Omental fat pad (tissue), 3 donors: ENCODE measurements at regions not wholly inside any gene's neighbourhood (a gene's known extent, or its start where the extent isn't known, plus 50 kb on each side); places are given as distances from the start of the nearest gene placed in this dataset.

Experiments used
- ATAC-seq: fragments of 150-250 bp; one replicate; pipeline ENCODE4 v1.9.1; 2016; ENCODE audit warnings: mild to moderate bottlenecking, moderate library complexity; ENCODE audit not compliant: low FRiP score
- DNase-seq: peaks from one replicate; pipeline ENCODE4 v3.0.0-alpha.2; 2019; ENCODE audit warnings: low spot score
- TF ChIP-seq, protein P1 (sequence below), 3 donors: fragments of 450-650 bp; IDR thresholded peaks; one replicate each; pipeline ENCODE4 v1.5.1; 2016 to 2017; ENCODE audit warnings: antibody characterized with exemption in 3 of 3, mild to moderate bottlenecking in 3 of 3, moderate library complexity in 2 of 3

DNA sequence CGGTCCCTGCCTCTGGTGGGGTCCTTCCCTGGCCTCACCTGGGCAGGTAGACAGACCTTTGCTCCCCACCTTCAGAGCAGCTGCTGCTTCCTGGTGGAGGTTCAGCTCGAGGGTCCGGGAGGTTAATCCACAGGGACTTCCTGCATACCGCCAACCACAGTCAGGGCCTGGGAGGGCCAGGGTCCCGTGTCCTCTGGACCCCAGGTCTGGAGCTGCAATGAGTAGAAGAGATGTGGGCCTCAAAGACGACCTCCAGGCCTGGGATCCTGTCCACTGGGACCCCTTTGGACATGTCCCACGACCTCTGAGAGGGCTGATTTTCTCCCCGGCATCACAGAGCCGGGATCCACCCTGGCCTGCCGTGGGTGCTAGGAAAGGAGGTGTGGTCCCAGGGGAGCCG is 223.3 kb upstream of the TCERG1L start:
- no peak for DNase-seq
- no peak for ATAC-seq
- TF ChIP-seq, protein P1, sequence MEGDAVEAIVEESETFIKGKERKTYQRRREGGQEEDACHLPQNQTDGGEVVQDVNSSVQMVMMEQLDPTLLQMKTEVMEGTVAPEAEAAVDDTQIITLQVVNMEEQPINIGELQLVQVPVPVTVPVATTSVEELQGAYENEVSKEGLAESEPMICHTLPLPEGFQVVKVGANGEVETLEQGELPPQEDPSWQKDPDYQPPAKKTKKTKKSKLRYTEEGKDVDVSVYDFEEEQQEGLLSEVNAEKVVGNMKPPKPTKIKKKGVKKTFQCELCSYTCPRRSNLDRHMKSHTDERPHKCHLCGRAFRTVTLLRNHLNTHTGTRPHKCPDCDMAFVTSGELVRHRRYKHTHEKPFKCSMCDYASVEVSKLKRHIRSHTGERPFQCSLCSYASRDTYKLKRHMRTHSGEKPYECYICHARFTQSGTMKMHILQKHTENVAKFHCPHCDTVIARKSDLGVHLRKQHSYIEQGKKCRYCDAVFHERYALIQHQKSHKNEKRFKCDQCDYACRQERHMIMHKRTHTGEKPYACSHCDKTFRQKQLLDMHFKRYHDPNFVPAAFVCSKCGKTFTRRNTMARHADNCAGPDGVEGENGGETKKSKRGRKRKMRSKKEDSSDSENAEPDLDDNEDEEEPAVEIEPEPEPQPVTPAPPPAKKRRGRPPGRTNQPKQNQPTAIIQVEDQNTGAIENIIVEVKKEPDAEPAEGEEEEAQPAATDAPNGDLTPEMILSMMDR (IDR thresholded peaks at IDR 0.05): no peak

GRCh38 chr10:131536676-131537075 is 225.2 kb upstream of the TCERG1L start:
- TF ChIP-seq, protein P1 (IDR thresholded peaks at IDR 0.05): no peak
- ATAC-seq (no peak), DNase-seq (no peak)

DNA sequence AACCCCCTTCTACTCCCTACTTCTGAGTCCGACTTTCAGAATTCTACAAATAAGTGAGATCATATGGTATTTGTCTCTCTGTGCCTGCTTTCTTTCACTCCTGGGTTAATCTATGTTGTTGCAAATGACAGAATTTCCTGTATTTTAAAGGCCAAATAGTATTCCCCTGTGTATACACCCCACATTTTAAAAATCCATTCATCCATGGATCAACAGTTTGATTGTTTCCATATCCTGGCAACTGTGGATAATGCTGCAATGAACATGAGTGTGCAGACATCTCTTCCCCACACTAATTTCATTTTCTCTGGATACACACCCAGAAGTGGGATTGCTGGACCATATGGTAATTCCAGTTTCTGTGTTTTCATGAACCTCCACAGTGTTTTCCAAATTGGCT is 225.8 kb upstream of the TCERG1L start:
- TF ChIP-seq, protein P1 (IDR thresholded peaks at IDR 0.05): no peak
- ATAC-seq (no peak), DNase-seq (no peak)

- DNase-seq (no peak), ATAC-seq (no peak)
- TF ChIP-seq, protein P1 (IDR thresholded peaks at IDR 0.05): no peak
Observed at GRCh38 chr10:131544495-131544894, 233.0 kb upstream of the TCERG1L start.

DNA sequence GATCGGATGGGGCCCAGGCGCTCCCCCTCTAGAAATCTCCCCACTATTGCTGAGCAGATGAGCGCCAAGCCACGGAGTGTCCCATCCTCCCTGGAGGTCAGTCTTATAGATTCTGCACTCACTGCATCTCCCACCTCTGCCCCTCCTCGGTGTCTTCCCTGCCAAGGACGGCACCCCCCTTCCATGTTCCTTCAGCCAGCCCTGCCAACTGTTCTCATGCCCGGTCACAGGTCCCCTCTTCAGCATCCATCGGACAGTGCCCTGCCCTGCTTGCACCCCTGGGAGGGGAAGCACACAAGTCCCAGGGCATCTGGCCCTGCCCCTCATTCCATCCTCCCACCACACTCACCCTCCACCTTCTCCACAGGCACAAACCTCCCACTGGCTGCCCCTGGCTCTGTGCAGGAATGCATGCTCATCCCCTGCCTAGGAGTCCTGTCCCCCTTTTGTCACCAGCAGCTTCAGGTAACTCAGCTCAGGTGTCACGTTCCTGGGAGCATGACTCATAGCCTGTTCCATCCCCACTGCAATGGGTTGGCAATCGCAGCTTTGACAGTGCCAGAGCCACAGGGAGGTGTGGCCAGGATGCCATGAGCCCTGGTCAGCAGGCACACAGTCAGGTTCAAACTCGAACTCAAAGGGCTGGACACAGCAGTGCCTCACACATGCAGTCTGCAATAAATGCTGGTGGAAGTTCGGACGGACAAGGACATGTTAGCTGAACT is 234.7 kb upstream of the TCERG1L start:
- TF ChIP-seq, protein P1 (IDR thresholded peaks at IDR 0.05): no peak
- ATAC-seq (no peak), DNase-seq (no peak)

DNA sequence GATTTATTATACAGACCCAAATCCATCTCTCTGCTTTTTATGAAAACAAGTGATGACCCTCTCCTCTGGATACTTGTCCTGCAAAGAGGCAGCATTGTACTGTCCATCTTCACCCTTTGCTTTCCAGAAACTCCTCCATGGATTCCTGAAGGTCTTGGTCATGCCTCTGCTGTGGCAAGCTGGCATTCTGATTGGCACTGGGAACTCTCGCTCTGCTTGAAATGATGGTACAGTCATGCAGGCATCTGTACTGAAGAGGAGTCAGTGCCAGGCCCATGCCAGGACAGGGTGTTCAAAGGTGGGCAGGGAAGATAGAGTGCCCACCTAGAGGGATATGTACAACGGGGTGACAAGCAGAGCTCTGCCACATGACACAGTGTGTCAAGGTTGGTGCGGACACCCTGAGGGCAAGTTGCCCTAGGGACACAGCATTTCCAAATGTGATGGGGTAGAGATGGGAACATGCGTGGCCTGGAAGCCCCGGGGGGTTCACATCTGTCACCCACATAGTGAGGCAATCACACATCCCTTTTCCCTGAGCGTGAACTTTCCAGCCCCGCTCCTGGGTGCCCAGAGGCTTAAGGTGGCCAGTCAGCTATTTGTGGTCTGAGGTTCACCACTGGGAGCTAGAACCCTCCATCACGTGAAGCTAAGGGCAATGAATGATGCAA is 235.7 kb upstream of the TCERG1L start:
- ATAC-seq (no peak), DNase-seq (no peak)

More for the DNA sequence above, 235.7 kb upstream of the TCERG1L start:
- TF ChIP-seq, protein P1 (IDR thresholded peaks at IDR 0.05): no peak
